Iris pigment epithelial cell (primary cell): ENCODE measurements at regions not wholly inside any gene's neighbourhood (a gene's known extent, or its start where the extent isn't known, plus 50 kb on each side); places are given as distances from the start of the nearest gene placed in this dataset.

Source experiments
- DNase-seq: peaks from one replicate; pipeline ENCODE4 v3.0.0-alpha.2; 2011; ENCODE audit warnings: low read depth

GRCh38 chr15:49751191-49751590, 130.3 kb downstream of the DTWD1 start:
- DNase-seq: no peak

- no peak for DNase-seq
These were observed 130.9 kb downstream of the DTWD1 start for GRCh38 chr15:49751751-49752150.

GRCh38 chr15:49752517-49752916, 131.7 kb downstream of the DTWD1 start:
- no peak for DNase-seq

- peak; percentile 39 for DNase-seq
These were observed 137.6 kb downstream of the DTWD1 start for GRCh38 chr15:49758456-49758855.

GRCh38 chr15:49758856-49759255, 138.0 kb downstream of the DTWD1 start:
- peak; percentile 72 for DNase-seq

- DNase-seq: no peak
These were observed 139.9 kb downstream of the DTWD1 start for GRCh38 chr15:49760749-49761148.

GRCh38 chr15:49769225-49769624, 148.4 kb downstream of the DTWD1 start:
- DNase-seq: no peak

- DNase-seq: no peak
These were observed 168.6 kb downstream of the DTWD1 start for GRCh38 chr15:49789436-49789835.

GRCh38 chr15:49793943-49794342, 173.1 kb downstream of the DTWD1 start:
- DNase-seq: no peak

- DNase-seq: no peak
These were observed 180.9 kb downstream of the DTWD1 start for GRCh38 chr15:49801796-49802195.
